Testis (tissue), 2 donors: ENCODE measurements at regions not wholly inside any gene's neighbourhood (a gene's known extent, or its start where the extent isn't known, plus 50 kb on each side); places are given as distances from the start of the nearest gene placed in this dataset.
"Not testable (repeated sequence)": the region's sequence is repeated elsewhere in the genome, so short reads cannot be mapped to it uniquely, and the experiment has no call there.

Source experiments
- DNase-seq: peaks from one replicate; pipeline ENCODE4 v3.0.0-alpha.2; 2019
- H3K27ac ChIP-seq, 2 donors: fragments of 200-600 bp; sonication (generic); one replicate each; pipeline ENCODE4 v1.5.1; 2019
- H3K27me3 ChIP-seq: fragments of 200-600 bp; sonication (generic); one replicate; pipeline ENCODE4 v1.5.1; 2019
- H3K36me3 ChIP-seq: fragments of 200-600 bp; sonication (generic); one replicate; pipeline ENCODE4 v1.5.1; 2017; ENCODE audit warnings: low read depth; ENCODE audit errors: missing control alignments
- H3K4me1 ChIP-seq: fragments of 200-600 bp; sonication (generic); one replicate; pipeline ENCODE4 v1.5.1; 2019
- H3K4me3 ChIP-seq, 2 donors: fragments of 200-600 bp; sonication (generic); one replicate each; pipeline ENCODE4 v1.5.1; 2017 to 2019
- H3K9me3 ChIP-seq: fragments of 200-600 bp; sonication (generic); one replicate; pipeline ENCODE4 v1.5.1; 2017
- CTCF ChIP-seq, 3 experiments: fragments of 450-650 bp in 2 of 3; fragments of 200-600 bp in 1 of 3; sonication (generic) in 1 of 3; IDR thresholded peaks; one replicate each; pipeline ENCODE4 v1.5.1; 2016 to 2019; ENCODE audit warnings: antibody characterized with exemption in 3 of 3, mild to moderate bottlenecking in 2 of 3, moderate library complexity in 1 of 3
- POLR2A ChIP-seq: fragments of 450-650 bp; IDR thresholded peaks from one replicate; pipeline ENCODE4 v1.6.1; 2017; ENCODE audit warnings: antibody characterized with exemption, mild to moderate bottlenecking, moderate library complexity
- WGBS, 2 donors: methylation state at CpG; one replicate each; pipeline ENCODE4 v1.1.5; 2018; 5-methylcytosine and 5-hydroxymethylcytosine counted together
- intact Hi-C: fragments of 100-400 bp; cut with DNase I; formaldehyde crosslinking; loops from one replicate; pipeline ENCODE4 v1.15.1; 2023; ENCODE audit warnings: low total_unique reads

GRCh38 chr12:91723191-91723590 lies 422.5 kb downstream of the BTG1 start:
- no peaks in the 10 kb centered on the region for H3K27me3 ChIP-seq
- no peak overlapping the region for H3K4me3 ChIP-seq
- intact Hi-C loops = no loop called here
- TF ChIP-seq POLR2A (no peak), CTCF (IDR thresholded peaks at IDR 0.05) (no peak)
- H3K4me1 ChIP-seq = no peaks in the 10 kb centered on the region
- no peaks in the 10 kb centered on the region for H3K9me3 ChIP-seq
- DNase-seq = no peak
- H3K27ac ChIP-seq = no peak overlapping the region
- H3K36me3 ChIP-seq = no peaks in the 10 kb centered on the region

GRCh38 chr12:91722072-91722471 lies 423.6 kb downstream of the BTG1 start:
- no peak for DNase-seq
- no peaks in the 10 kb centered on the region for H3K36me3 ChIP-seq
- H3K9me3 ChIP-seq = no peaks in the 10 kb centered on the region
- no peak overlapping the region for H3K27ac ChIP-seq
- intact Hi-C loops = no loop called here
- H3K4me3 ChIP-seq = no peak overlapping the region
- TF ChIP-seq CTCF (IDR thresholded peaks at IDR 0.05) (no peak), POLR2A (no peak)
- H3K27me3 ChIP-seq = no peaks in the 10 kb centered on the region
- no peaks in the 10 kb centered on the region for H3K4me1 ChIP-seq

- Histone ChIP-seq H3K4me3 (no peak overlapping the region), H3K27ac (no peak overlapping the region), H3K36me3 (no peaks in the 10 kb centered on the region), H3K27me3 (no peaks in the 10 kb centered on the region), H3K4me1 (no peaks in the 10 kb centered on the region), H3K9me3 (no peaks in the 10 kb centered on the region)
- intact Hi-C loops = no loop called here
- WGBS, 2 donors = 57 to 66% methylated on average over 3 of the region's 3 CpGs
- no peak for TF ChIP-seq POLR2A
- TF ChIP-seq CTCF (IDR thresholded peaks at IDR 0.05) = no peak
- no peak for DNase-seq
These were observed 424.6 kb downstream of the BTG1 start for GRCh38 chr12:91721023-91721422.

GRCh38 chr12:91718326-91718725 lies 427.3 kb downstream of the BTG1 start:
- Histone ChIP-seq H3K27me3 (no peaks in the 10 kb centered on the region), H3K4me1 (no peaks in the 10 kb centered on the region), H3K36me3 (no peaks in the 10 kb centered on the region), H3K27ac (no peak overlapping the region), H3K4me3 (no peak overlapping the region), H3K9me3 (no peaks in the 10 kb centered on the region)
- DNase-seq = no peak
- 60 to 61% methylated on average over 2 of the region's 2 CpGs for WGBS, 2 donors
- intact Hi-C loops = no loop called here
- TF ChIP-seq POLR2A = no peak

GRCh38 chr12:91717804-91718203 lies 427.8 kb downstream of the BTG1 start:
- Histone ChIP-seq H3K4me1 (no peaks in the 10 kb centered on the region), H3K27ac (no peak overlapping the region), H3K36me3 (no peaks in the 10 kb centered on the region), H3K27me3 (no peaks in the 10 kb centered on the region), H3K9me3 (no peaks in the 10 kb centered on the region), H3K4me3 (no peak overlapping the region)
- TF ChIP-seq POLR2A (no peak), CTCF (IDR thresholded peaks at IDR 0.05) (no peak)
- 63 to 65% methylated on average over 3 of the region's 3 CpGs for WGBS, 2 donors
- intact Hi-C loops = no loop called here
- no peak for DNase-seq

- DNase-seq, H3K4me3 ChIP-seq, H3K4me1 ChIP-seq, intact Hi-C loops, H3K36me3 ChIP-seq, H3K27ac ChIP-seq, H3K27me3 ChIP-seq, H3K9me3 ChIP-seq: not testable (repeated sequence)
- 90 to 96% methylated on average over 2 of the region's 2 CpGs for WGBS, 2 donors
These were observed 433.7 kb downstream of the BTG1 start for GRCh38 chr12:91711925-91712324.
